ENCODE measurements at regions not wholly inside any gene's neighbourhood (a gene's known extent, or its start where the extent isn't known, plus 50 kb on each side); places are given as distances from the start of the nearest gene placed in this dataset.

DNA sequence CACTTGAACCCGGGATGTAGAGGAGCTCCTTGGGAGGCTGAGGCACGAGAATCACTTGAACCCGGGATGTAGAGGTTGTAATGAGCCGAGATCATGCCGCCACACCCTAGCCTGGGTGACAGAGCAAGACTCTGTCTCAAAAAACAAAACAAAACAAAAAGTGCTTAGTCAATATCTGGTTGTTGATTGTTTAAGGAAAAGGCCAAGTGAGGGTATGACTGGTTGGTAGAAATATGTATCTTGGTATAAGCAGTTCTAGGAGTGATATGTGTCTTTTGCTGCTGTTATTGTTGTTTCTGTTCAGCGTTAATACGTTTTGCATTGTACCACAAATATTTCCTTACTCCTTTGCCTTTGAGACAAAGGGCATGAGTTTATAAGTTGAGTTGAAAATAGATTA, 210.7 kb upstream of the DMRT1 start:
- Histone ChIP-seq H3K4me1 (replicated peaks in 1 of 4; ENCODE audit: control insufficient read depth in 3 of 4, insufficient read depth in 4 of 4, low read length in 3 of 4) (peaks cover 0 to 7% (median 1%) of the 10 kb centered on the region in 4 experiments; a peak in 3 of 7 replicates), H3K18ac (ENCODE audit: extremely low read depth, low read length) (no peak overlapping the region), H4K5ac (ENCODE audit: insufficient read length, low read depth, low read length) (no peak overlapping the region), H3K9ac (replicated peaks in 1 of 4; ENCODE audit: extremely low read depth in 1 of 4, low read depth in 3 of 4, low read length in 3 of 4) (no peak overlapping the region), H3K27ac (ENCODE audit: low read depth, low read length) (no peak overlapping the region), H2AK5ac (ENCODE audit: low read depth, low read length) (no peak overlapping the region), H3K79me2 (ENCODE audit: control insufficient read depth in 1 of 2, insufficient read depth in 2 of 2, low read length in 2 of 2) (peaks cover 0 to 2% of the 10 kb centered on the region in 2 experiments; a peak in 1 of 4 replicates), H3K56ac (replicated peaks; ENCODE audit: insufficient read length, low read depth, low read length) (peak overlapping the region; percentile 49), H2BK12ac (ENCODE audit: low read depth, low read length) (no peak overlapping the region), H2BK15ac (ENCODE audit: low read length) (no peak overlapping the region), H4K20me1 (replicated peaks in 1 of 2; ENCODE audit: control insufficient read depth in 1 of 2, insufficient read depth in 2 of 2, low read length in 2 of 2) (peaks cover 0 to under 1% of the 10 kb centered on the region in 2 experiments), H2BK20ac (ENCODE audit: low read length) (no peak overlapping the region), H3K4me2 (ENCODE audit: insufficient read depth in 1 of 2, low read depth in 2 of 2, low read length in 2 of 2) (no peak overlapping the region), H3K4ac (replicated peaks; ENCODE audit: insufficient read length, low read depth, low read length) (no peak overlapping the region), H4K91ac (replicated peaks; ENCODE audit: insufficient read length, low read length) (no peak overlapping the region), H3K36me3 (ENCODE audit: control insufficient read depth in 2 of 4, insufficient read depth in 4 of 4, low read length in 3 of 4) (peaks cover 0 to 5% (median 0%) of the 10 kb centered on the region in 4 experiments; a peak in 1 of 8 replicates), H3K4me3 (ENCODE audit: extremely low read depth in 1 of 4, insufficient read depth in 2 of 4, low read depth in 3 of 4, low read length in 4 of 4) (no peak overlapping the region), H3K9me3 (ENCODE audit: insufficient read depth in 2 of 2, low read depth in 1 of 2, low read length in 1 of 2) (peaks cover 3 to 7% of the 10 kb centered on the region in 2 experiments; a peak in 1 of 4 replicates), H3K79me1 (ENCODE audit: low read depth, low read length) (peaks cover 2% of the 10 kb centered on the region; the same call in 1 of the 2 replicates), H3K27me3 (replicated peaks in 1 of 4; ENCODE audit: control insufficient read depth in 3 of 4, extremely low read depth in 1 of 4, insufficient read depth in 3 of 4, low read length in 3 of 4) (no peaks in the 10 kb centered on the region), H3K23me2 (ENCODE audit: low read depth, low read length) (no peaks in the 10 kb centered on the region), H4K8ac (ENCODE audit: extremely low read depth, insufficient read depth, low read length) (no peak overlapping the region), H3K23ac (ENCODE audit: insufficient read length) (no peak overlapping the region), H2BK5ac (ENCODE audit: low read depth, low read length) (no peak overlapping the region), H2BK120ac (replicated peaks; ENCODE audit: low read depth, low read length) (no peak overlapping the region), H2AFZ (ENCODE audit: low read length) (no peak overlapping the region), H3K14ac (ENCODE audit: insufficient read length) (no peak overlapping the region)
- ChIA-PET CTCF (ENCODE audit: partially characterized antibody) (interaction anchor here (0.5 to 2.4 kb wide), 4 partner anchors 103 to 132 kb away, joined by 3 to 8 read pairs (median 4); no protein-coding TSS in a partner anchor), POLR2A (ENCODE audit: partially characterized antibody) (no interaction called here)
- FAIRE-seq (no peak), DNase-seq (ENCODE audit: low read depth in 1 of 2, low spot score in 2 of 2) (no peak)
- WGBS, 2 experiments (ENCODE audit: extremely low coverage in 1 of 2, insufficient coverage in 1 of 2, insufficient read length in 1 of 2, insufficient replicate concordance in 2 of 2, low coverage in 1 of 2, low lambda C conversion rate in 2 of 2, missing lambda C conversion rate in 1 of 2), result 97% methylated on average over 7 of the region's 7 CpGs; no CpG with 5 or more reads in 1 of the 2 experiments
- TF ChIP-seq POU5F1 (IDR thresholded peaks at IDR 0.05; ENCODE audit: low read depth, low read length), result no peak
- TF ChIP-seq RAD21 (IDR thresholded peaks at IDR 0.05 in 1 of 2, conservative IDR thresholded peaks at IDR 0.05 in 1 of 2; ENCODE audit: low read depth in 2 of 2, low read length in 2 of 2), result no peak
- no peak for TF ChIP-seq MAFK (IDR thresholded peaks at IDR 0.05; ENCODE audit: low read depth, low read length)
- TF ChIP-seq ATF2 (IDR thresholded peaks at IDR 0.05; ENCODE audit: low read length), result no peak
- TF ChIP-seq MAX (IDR thresholded peaks at IDR 0.05), result no peak
- TF ChIP-seq SP4 (IDR thresholded peaks at IDR 0.05; ENCODE audit: low read length), result no peak
- no peak for TF ChIP-seq HDAC6 (IDR thresholded peaks at IDR 0.05; ENCODE audit: low read depth, low read length)

All from H1 (cell line).